ENCODE measurements at regions not wholly inside any gene's neighbourhood (a gene's known extent, or its start where the extent isn't known, plus 50 kb on each side); places are given as distances from the start of the nearest gene placed in this dataset.

- TF ChIP-seq CTCF (IDR thresholded peaks at IDR 0.05; ENCODE audit: control extremely low read depth, extremely low read depth, low read depth, missing control alignments): no peak
- DNase-seq (ENCODE audit: extremely low spot score): no peak
- CTCF ChIA-PET: no interaction called here
- POLR2A ChIA-PET: no interaction called here
Measured at GRCh38 chr9:91073811-91074771, 272.5 kb downstream of the SYK start.

GRCh38 chr9:91074866-91075265 lies 273.2 kb downstream of the SYK start:
- TF ChIP-seq CTCF (IDR thresholded peaks at IDR 0.05; ENCODE audit: control extremely low read depth, extremely low read depth, low read depth, missing control alignments): no peak
- ChIA-PET CTCF (no interaction called here), POLR2A (no interaction called here)
- peak; percentile 12 for DNase-seq (ENCODE audit: extremely low spot score)

- ChIA-PET CTCF (no interaction called here), POLR2A (no interaction called here)
- TF ChIP-seq CTCF (IDR thresholded peaks at IDR 0.05; ENCODE audit: control extremely low read depth, extremely low read depth, low read depth, missing control alignments): no peak
- DNase-seq (ENCODE audit: extremely low spot score): peak; percentile 10
Measured at GRCh38 chr9:91075279-91075678, 273.7 kb downstream of the SYK start.

- POLR2A ChIA-PET: no interaction called here
- CTCF ChIA-PET: interaction anchor here (0.9 kb wide), 1 partner anchor 33 kb away, joined by 3 read pairs; no protein-coding TSS in a partner anchor
- TF ChIP-seq CTCF (IDR thresholded peaks at IDR 0.05; ENCODE audit: control extremely low read depth, extremely low read depth, low read depth, missing control alignments): no peak
- peak; percentile 6 for DNase-seq (ENCODE audit: extremely low spot score)
Measured at GRCh38 chr9:91077624-91078368, 276.2 kb downstream of the SYK start.

- no peak for DNase-seq (ENCODE audit: extremely low spot score)
- TF ChIP-seq CTCF (IDR thresholded peaks at IDR 0.05; ENCODE audit: control extremely low read depth, extremely low read depth, low read depth, missing control alignments): no peak
- POLR2A ChIA-PET: no interaction called here
- CTCF ChIA-PET: interaction anchor here (0.9 kb wide), 1 partner anchor 33 kb away, joined by 3 read pairs; no protein-coding TSS in a partner anchor
Measured at GRCh38 chr9:91078369-91078695, 276.7 kb downstream of the SYK start.

GRCh38 chr9:91082731-91083130 lies 279.0 kb downstream of the AUH start:
- POLR2A ChIA-PET: no interaction called here

More at GRCh38 chr9:91082731-91083130, 279.0 kb downstream of the AUH start:
- no peak for TF ChIP-seq CTCF (IDR thresholded peaks at IDR 0.05; ENCODE audit: control extremely low read depth, extremely low read depth, low read depth, missing control alignments)
- CTCF ChIA-PET: no interaction called here
- DNase-seq (ENCODE audit: extremely low spot score): no peak

All from GM10248 (cell line).